ENCODE measurements at regions not wholly inside any gene's neighbourhood (a gene's known extent, or its start where the extent isn't known, plus 50 kb on each side); places are given as distances from the start of the nearest gene placed in this dataset.

- no peak for TF ChIP-seq CTCF (IDR thresholded peaks at IDR 0.05; ENCODE audit: control extremely low read depth, extremely low read depth, low read depth, missing control alignments)
- CTCF ChIA-PET, result interaction anchor here (1.5 kb wide), 1 partner anchor 483 kb away, joined by 4 read pairs; no protein-coding TSS in a partner anchor
- POLR2A ChIA-PET, result no interaction called here
- no peak for DNase-seq (ENCODE audit: extremely low spot score)
These were observed 199.6 kb downstream of the TJP1 start for GRCh38 chr15:29622637-29623036.

GRCh38 chr15:29621616-29622015 lies 200.7 kb downstream of the TJP1 start:
- POLR2A ChIA-PET, result no interaction called here
- no peak for TF ChIP-seq CTCF (IDR thresholded peaks at IDR 0.05; ENCODE audit: control extremely low read depth, extremely low read depth, low read depth, missing control alignments)
- DNase-seq (ENCODE audit: extremely low spot score), result no peak
- CTCF ChIA-PET, result interaction anchor here (1.5 kb wide), 1 partner anchor 482 kb away, joined by 4 read pairs; no protein-coding TSS in a partner anchor

GRCh38 chr15:29618586-29618985 lies 203.7 kb downstream of the TJP1 start:
- no peak for DNase-seq (ENCODE audit: extremely low spot score)
- no peak for TF ChIP-seq CTCF (IDR thresholded peaks at IDR 0.05; ENCODE audit: control extremely low read depth, extremely low read depth, low read depth, missing control alignments)
- POLR2A ChIA-PET, result no interaction called here
- CTCF ChIA-PET, result no interaction called here

- DNase-seq (ENCODE audit: extremely low spot score), result no peak
- TF ChIP-seq CTCF (IDR thresholded peaks at IDR 0.05; ENCODE audit: control extremely low read depth, extremely low read depth, low read depth, missing control alignments), result no peak
- CTCF ChIA-PET, result no interaction called here
- POLR2A ChIA-PET, result no interaction called here
These were observed 205.8 kb downstream of the TJP1 start for GRCh38 chr15:29616512-29616911.

GRCh38 chr15:29615791-29616190 lies 206.5 kb downstream of the TJP1 start:
- POLR2A ChIA-PET, result no interaction called here
- no peak for DNase-seq (ENCODE audit: extremely low spot score)
- TF ChIP-seq CTCF (IDR thresholded peaks at IDR 0.05; ENCODE audit: control extremely low read depth, extremely low read depth, low read depth, missing control alignments), result no peak
- CTCF ChIA-PET, result no interaction called here

- ChIA-PET CTCF (interaction anchor here (0.8 to 1.1 kb wide), 2 partner anchors 12 to 18 kb away, joined by 3 read pairs; no protein-coding TSS in a partner anchor), POLR2A (no interaction called here)
- no peak for DNase-seq (ENCODE audit: extremely low spot score)
- TF ChIP-seq CTCF (IDR thresholded peaks at IDR 0.05; ENCODE audit: control extremely low read depth, extremely low read depth, low read depth, missing control alignments), result peak; percentile 7
These were observed 208.3 kb downstream of the TJP1 start for GRCh38 chr15:29613951-29614382.

- CTCF ChIA-PET, result no interaction called here
- POLR2A ChIA-PET, result no interaction called here
- TF ChIP-seq CTCF (IDR thresholded peaks at IDR 0.05; ENCODE audit: control extremely low read depth, extremely low read depth, low read depth, missing control alignments), result no peak
- DNase-seq (ENCODE audit: extremely low spot score), result no peak
These were observed 209.6 kb downstream of the TJP1 start for GRCh38 chr15:29612701-29613100.

Data from GM10248 (cell line).